Brain pericyte (primary cell): ENCODE measurements at regions not wholly inside any gene's neighbourhood (a gene's known extent, or its start where the extent isn't known, plus 50 kb on each side); places are given as distances from the start of the nearest gene placed in this dataset.

Experiments
- DNase-seq: peaks from one replicate; pipeline ENCODE4 v3.0.0-alpha.2; 2012; ENCODE audit warnings: low read depth, low spot score

GRCh38 chr6:14455427-14455826 is 337.9 kb downstream of the CD83 start:
- DNase-seq: no peak

DNA sequence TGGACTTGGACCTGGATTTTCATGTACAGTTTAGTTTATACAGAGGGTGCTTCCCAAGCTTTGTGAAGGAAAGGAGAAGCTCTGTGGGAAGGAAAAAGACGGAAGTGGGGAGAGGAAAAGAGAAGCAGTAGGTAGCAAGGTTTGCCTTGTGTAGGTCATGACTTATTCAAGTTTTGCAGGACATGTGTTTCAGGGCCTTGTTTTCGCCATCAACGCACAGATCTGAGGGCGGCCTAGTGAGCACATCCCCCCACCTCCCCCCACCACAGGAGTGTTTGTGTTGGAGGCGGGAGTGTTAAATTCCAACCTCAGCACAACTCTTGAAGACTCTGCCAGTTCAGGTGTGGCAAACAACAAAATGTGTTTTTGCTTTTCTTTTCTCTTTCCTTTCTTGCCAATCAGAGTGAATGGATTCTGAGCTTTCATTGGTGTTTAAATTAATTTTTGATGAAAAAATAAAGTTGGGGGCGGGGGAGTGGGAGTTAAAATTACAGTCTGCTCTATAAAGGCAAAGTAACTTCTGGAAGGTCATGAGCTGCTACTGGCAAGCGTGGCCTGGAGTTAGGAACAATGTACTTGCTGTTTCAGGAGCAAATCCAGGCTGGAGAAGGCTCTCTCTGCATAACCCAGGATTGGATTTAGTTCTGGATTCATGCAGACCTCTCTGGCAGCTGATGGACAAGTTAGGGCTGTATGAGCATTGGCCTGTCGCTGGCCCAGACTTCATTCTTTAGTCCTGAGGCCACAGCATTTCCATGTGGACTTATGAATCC is 338.5 kb downstream of the CD83 start:
- DNase-seq: no peak

GRCh38 chr6:14456941-14457340 is 339.4 kb downstream of the CD83 start:
- no peak for DNase-seq

DNA sequence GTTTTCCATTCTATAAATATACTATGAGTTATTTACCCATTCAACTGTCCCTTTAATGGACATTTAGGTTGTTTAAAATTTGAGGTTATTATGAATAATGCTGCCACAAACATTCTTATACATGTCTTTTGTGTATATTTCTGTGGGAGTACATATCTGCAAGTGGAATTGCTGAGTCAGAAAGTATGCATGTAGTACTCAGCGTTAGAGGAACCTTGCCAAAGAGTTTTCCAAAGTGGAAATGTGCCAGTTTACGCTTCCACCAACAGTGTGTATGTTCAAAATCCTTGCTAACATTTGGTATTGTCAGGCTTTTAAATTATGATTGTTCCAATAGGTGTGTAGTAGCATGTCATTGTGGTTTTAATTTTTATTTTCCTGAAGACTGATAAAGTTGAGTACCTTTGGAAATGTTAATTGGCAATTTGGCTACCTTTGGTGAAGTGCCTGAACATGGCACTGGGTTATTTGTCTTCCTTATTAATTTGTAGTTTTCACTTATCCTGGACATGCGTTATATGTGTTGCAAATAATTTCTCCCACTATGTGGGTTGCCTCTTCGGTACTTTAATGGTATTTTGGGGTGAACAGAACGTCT is 341.2 kb downstream of the CD83 start:
- DNase-seq: no peak

GRCh38 chr6:14459315-14459714 is 341.7 kb downstream of the CD83 start:
- no peak for DNase-seq

GRCh38 chr6:14460556-14460955 is 343.0 kb downstream of the CD83 start:
- no peak for DNase-seq

GRCh38 chr6:14462135-14462534 is 344.6 kb downstream of the CD83 start:
- no peak for DNase-seq

GRCh38 chr6:14462566-14462965 is 345.0 kb downstream of the CD83 start:
- no peak for DNase-seq

DNA sequence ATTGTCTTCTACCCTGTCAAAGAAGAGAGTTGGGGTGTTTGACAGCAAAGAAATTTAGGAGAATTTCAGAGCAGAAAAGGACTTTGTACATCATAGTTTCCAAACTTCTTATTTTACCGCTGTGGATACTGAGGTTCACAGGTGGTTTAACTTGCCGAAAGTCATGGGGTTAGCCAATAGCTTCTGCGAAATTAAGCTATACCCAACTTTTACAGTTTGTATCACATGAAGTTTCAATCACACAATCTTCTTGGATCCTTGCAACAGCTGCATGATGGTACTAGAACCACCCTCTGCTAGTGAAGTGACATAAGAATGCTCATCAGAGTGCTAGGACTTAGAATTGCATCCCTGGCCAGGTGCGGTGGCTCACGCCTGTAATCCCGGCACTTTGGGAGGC is 345.5 kb downstream of the CD83 start:
- no peak for DNase-seq

GRCh38 chr6:14464055-14464454 is 346.5 kb downstream of the CD83 start:
- DNase-seq: no peak

DNA sequence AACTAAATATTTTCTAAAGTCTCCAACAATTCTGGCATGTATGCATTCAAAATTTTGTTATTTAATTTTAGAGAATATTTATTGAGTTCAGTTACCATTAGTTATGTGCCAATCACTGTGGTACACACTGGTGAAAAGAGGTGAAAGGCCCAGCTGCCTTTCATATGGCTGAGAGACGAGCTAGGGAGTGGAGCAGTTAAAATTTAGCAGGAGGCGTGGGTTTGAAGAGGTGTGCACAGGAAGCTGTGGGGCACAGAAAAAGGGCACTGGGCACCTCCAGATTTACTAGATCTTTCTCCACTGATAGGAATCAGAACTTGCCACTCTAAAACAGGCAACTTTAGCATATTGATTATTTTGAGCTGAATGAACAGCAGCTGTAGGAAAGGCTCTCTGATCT is 347.1 kb downstream of the CD83 start:
- no peak for DNase-seq

- no peak for DNase-seq
These were observed 348.7 kb downstream of the CD83 start for GRCh38 chr6:14466278-14466677.

DNA sequence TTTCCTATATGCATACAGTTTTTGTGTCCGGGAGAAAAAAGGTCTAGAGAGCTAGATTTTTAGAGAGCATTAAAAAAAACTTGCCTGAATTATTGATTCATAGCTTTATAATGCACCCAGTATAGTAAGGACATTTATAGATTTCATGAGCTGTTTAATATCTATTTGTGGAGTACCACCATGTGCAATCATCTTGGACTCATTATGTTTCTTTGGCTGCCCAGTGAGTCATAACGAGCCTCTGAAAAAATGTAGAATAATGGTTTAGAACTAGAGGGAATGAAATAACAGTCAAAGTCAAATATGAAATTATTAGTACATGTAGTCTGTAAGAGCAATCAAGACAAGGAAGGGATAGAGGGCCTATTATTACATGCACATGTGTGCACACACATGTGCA is 350.0 kb downstream of the CD83 start:
- no peak for DNase-seq

- no peak for DNase-seq
These were observed 351.2 kb downstream of the CD83 start for GRCh38 chr6:14468647-14469321.

DNA sequence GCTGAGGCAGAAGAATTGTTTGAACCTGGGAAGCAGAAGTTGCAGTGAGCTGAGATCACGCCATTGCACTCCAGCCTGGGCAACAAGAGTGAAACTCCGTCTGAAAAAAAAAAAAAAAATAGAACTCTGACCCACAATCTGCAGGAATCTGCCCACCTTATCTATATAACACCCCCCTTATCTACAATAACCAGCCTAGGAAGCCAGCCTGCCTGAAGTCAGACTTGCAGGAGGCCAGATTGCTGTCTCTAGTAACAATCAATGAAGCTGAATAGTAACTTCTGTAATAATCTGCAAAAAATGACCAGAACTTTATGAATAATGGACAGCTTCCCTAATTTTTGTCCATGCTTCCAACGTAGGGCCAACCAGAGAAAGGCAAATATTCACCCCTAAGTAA is 352.5 kb downstream of the CD83 start:
- DNase-seq: no peak

GRCh38 chr6:14470671-14471070 is 353.1 kb downstream of the CD83 start:
- DNase-seq: no peak

DNA sequence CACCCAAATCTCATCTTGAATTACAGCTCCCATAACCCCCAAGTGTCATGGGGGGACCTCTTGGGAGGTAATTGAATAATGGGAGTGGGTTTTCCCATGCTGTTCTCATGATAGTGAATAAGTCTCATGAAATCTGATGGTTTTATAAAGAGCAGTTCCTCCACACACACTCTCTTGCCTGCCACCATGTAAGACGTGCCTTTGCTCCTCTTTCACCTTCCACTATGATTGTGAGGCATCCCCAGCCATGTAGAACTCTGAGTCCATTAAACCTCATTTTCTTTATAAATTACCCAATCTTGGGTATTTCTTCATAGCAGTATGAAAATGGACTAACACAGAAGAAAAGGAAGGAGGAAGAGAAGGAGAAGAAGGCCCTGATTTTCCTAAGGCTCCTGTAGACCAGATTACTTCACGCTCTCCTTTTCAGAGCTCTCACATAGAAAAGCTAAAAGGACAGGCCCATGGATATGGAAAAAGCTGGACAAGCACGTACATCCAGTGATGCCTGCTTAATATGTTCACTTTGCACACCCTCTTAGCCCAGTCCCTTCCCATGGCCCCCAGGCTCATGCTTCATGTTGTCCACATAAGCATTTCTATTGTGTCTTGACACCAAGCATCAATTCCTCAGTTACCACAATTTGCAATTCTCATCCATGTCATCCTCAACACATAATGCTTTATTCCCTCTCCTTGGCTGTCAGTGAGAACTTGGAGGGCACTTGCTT is 354.8 kb downstream of the CD83 start:
- no peak for DNase-seq

- peak; percentile 20 for DNase-seq
These were observed 355.4 kb downstream of the CD83 start for GRCh38 chr6:14472986-14473337.

DNA sequence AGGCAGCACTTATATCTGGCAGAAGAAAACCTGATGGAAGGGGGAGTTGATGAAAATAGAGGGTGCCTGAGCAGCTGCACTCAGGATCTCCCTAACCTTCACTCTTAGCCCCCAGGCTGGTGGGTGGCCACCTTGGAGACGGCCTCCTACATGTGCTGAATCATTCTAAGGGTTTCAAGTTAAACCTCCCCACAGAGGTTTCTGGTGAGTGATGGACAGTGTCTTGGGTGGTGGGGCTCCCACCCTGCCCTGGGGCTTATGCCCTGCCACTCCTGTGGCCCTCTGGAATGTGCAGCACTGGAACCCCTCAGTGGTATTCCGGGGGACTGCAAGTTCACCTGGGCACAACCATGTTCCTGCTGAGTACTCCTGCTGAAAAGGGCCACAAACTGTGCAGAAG is 357.2 kb downstream of the CD83 start:
- no peak for DNase-seq

DNA sequence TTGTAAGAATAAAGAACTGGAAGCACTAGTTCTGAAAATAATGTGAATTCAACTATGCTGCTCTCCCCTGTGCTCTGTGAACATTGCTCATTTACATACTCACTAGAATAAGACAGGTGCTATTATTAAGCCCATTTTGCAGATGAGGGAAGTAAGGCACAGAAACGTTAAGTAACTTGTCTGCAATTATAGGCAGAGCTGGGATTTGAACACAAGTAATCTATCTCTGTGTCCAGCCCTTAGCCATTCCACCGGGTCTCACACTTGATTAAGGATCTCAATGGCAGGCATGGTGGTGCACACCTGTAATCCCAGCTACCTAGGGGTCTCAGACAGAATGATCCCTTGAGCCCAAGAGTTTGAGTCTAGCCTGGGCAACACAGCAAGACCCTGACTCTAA is 357.7 kb downstream of the CD83 start:
- DNase-seq: no peak

GRCh38 chr6:14476793-14477531 is 359.4 kb downstream of the CD83 start:
- peak; percentile 94 for DNase-seq

DNA sequence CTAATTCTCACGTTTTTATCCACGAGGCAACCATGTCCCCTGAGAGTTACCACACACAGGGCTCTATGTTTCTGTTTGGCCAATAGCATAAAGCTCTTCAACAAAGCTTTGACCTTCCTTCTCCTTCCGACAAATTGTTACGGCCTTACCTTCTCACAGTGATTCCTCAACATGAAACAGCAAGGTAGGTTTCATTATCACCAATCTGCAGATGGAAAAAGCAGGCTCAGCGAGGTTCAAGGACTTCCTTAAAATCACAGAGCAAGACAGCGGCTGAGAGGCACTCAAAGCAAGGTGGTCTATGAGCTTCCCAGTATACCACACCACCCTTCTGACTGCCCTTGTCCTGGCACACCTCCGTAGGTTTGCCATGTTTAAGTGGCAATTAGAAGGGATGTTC is 360.0 kb downstream of the CD83 start:
- no peak for DNase-seq
